HG02763 (cell line): ENCODE measurements at regions not wholly inside any gene's neighbourhood (a gene's known extent, or its start where the extent isn't known, plus 50 kb on each side); places are given as distances from the start of the nearest gene placed in this dataset.

Experiments used
- ATAC-seq: cut with Tn5 transposase; IDR thresholded peaks from one replicate; pipeline ENCODE4 v1.9.1; 2021; ENCODE audit warnings: mild to moderate bottlenecking, moderate library complexity; ENCODE audit not compliant: unreplicated experiment

DNA sequence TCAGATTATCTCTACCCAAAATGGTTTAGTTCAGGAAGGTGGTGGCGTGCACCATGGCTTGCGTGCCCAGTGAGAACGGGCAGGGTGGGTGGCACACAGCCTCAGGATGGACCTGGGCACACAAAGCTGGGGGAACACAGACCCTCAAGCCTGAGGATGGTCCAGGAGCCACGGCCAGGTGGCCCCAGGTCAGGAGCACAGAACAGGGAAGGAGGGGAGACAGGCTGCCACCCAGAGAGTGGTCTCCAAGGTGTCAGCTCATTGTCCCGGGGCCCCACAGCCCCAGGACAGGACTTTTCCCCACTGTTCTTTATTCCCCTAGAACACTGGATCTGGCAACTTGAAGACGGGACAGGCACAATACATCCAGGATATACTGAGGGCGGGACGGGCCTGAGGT lies 75.6 kb upstream of the MGMT start:
- no peak for ATAC-seq

DNA sequence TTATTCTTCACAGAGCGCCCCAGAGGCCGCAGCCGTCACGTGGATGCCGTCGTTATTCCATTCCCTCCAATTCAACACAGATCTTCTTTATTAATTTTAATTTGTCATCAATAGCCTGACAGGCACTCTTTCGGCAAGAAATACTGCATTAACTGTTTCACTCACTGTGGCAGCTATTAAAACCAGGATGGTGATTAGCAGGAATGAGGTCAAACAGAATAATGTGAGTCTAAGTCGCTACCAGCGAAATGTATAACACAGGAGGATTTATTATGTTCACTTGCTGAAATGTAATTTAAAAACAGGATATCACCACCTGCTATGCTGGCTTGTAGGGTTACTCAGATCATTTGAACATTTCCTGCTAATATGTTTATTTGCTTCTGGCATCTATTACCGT lies 74.2 kb upstream of the MGMT start:
- no peak for ATAC-seq

DNA sequence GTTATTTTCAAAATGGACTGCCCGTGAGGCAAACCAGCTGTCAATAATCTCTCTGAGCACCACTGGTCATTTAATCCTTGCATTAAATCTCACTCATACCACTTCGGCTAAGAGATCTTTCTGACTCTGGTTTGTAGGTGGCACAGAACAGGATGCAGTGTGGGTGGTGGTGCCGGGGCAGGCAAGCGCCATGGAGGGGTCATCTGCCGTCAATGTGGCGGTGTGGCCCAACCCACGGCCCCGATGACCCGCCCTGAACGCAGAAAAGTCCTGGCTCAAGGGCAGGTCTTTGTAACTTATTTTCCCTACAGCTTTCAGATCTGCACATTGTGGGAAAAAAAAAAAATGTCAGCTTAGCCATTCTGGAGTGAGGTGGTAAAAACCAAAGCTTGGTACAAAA lies 73.2 kb upstream of the MGMT start:
- ATAC-seq = no peak

DNA sequence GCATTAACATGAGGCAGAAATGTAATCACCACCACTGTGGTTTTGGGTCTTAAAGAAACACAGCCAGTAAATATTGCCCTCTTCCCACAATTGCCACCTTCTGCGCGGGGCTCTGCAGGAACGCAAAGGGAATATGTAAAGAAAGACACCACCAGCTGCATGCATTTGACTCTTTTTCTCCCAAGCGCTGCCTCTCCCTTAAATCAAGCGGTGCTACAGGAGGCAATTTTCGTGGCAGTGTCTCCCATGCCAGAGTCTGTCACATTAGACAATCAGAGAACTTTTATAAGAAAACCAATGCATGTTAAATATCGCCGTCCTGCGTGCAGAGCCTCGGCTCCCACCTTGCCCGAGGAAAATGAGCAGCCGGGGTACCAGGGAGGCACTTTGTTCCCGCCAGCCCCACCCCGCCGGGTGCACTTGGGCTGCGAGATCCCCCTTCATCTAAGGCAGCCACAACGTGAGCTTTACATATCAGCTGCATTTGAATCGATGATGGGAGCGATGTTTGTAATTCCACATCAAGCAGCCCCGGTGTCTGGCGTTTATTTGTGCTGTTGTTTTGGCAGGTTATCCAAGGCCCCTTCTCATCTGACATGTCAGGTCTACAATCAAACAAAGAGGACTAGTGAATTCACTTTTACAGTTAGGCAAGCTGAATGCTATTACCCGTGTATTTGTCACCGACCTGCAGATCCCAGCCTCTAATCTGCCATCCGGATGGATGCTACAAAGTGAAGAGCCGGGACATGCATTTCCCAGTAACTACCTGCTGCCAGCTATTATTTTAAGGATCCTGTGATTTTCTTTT lies 72.3 kb upstream of the MGMT start:
- ATAC-seq = no peak

DNA sequence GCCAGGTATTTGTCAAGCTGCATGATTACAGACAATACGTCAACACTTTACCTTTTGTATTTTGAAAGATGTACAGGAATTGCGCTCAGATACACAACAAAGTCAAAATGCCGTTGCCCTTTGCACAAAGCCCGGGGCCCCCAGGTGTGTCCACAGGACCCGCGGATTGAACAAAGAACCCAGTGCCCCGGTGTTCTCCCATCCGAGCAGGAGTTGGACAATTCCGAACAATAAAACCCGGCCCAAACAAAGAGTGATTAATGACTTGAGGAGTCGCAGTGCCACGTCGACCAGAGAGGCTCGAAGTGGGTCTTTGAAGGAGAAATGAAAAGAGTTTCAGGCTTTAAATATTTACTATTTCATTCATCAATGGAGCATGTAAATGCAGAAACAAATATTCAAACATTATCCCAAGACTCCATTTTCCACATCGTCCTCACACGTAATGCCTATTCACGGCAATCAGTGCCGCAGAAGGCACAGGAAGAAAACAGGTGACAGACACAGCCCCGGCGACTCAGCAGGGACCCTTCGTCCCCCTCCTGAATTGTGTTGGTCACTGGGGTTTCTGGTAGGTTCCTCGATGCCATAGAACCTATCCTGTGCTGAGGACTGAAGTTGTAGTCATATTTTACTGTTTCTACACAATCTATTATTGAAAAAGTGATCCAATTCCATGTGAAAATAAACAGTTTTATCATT lies 70.9 kb upstream of the MGMT start:
- no peak for ATAC-seq

DNA sequence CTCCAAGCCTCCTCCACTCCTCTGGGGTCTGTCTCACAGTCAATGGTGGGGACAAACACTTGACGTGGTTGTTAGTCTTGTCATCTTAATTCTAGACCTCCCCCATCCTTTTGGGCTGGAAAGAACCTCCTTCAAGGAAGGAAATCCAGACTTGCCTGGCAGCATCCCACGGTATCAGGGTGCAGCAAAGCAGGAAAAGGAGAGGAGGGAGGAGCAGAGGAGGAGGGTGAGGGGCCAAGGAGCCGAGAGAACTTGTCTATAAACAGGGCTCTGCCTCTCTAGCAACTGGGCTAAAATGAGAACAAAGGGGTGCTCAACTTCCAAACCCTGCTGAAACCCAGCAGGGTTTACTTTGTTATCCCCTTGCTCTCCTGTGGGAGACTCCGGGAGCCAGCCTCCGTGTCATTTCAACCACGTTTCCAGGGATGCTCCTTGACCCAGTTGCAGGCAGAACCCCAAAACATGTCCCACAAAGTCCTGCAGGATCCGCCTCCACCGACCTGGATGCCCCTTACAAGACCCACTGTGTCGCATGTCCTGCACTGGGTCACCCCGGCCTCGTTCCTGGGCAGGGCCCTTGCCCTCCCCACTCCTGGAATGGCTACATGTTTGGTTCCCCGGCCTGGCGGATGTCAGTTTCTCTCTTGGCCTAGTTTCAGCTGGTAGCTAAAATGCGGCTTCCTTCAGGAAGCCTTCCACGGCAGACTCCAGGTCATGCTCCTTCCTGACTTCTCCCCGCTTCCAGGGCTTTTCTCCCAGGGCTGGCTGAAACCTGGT lies 69.7 kb upstream of the MGMT start:
- ATAC-seq = no peak

DNA sequence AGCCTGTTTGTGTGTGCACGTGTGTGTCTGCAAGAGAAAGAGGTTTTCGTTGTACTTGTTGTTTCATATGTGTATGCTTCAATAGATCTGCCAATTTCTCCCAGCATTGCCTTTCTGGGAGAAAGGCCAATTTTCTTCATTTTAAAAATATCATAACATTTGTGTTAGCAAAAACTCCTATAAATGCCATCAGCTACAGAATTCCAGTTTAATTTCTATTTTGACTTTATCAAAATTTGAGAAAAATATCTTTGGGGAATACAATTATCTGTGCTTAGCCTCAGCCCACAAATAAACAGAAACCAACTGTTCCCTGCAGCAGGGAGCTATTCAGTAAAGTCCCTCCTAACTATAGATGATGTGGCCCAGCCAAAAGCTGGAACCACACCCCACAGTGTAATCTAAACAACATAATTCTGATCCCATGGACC lies 68.3 kb upstream of the MGMT start:
- no peak for ATAC-seq

DNA sequence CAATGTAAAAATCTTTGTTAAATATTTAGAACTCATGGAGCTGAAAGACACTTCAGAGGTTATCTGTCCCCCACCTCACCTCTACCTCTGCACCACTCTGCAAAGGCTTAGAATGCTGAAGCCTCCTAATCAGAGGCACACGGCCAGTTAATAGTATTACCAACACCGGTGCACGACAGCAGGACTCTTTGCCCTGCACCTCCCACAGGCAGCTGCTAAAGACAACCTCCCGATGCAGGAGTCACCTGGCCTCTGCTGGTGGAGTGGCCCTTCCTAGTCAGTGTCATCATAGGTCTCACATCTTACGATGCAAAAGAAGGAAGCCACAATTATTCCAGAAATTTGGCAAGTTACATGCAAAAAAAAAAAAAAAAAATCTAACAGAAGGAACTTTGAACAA lies 66.6 kb upstream of the MGMT start:
- no peak for ATAC-seq

DNA sequence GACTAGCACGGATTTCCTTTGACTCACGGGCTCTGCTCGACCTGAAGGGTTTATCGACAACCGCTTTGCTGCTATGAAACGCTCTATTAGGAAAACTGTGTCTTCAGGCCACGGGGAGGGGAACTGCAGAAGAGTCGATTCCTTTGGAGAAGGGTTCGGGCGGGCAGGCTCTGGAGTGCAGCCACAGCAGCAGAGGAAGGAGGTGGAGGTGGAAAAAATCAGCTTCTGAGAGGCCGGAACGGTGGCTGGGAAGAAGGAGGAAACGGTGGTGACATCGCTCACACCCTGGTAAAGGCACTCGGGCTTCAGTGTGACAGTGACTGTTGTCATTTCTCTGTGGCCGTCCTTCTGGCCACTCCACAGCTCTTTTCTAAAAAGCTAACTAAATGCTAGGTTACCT lies 64.6 kb upstream of the MGMT start:
- no peak for ATAC-seq

DNA sequence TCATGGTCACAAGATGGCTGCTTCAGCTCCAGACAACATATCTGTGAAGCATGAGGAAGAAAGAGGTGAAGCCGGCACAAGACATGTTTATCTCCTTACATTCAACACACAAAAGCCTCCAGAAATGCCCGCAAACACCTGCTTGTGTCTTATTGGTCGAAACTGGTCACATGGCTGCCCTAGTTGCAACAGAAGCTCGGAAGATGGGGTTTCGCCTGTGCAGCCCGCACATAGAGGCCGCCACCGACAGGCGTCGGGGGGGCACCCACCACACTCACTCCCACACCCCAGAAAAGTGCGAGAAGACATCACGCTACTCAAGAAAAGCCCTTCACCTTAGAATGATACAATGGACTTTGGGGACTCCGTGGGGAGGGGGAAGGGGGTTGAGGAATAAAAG lies 63.0 kb upstream of the MGMT start:
- no peak for ATAC-seq

DNA sequence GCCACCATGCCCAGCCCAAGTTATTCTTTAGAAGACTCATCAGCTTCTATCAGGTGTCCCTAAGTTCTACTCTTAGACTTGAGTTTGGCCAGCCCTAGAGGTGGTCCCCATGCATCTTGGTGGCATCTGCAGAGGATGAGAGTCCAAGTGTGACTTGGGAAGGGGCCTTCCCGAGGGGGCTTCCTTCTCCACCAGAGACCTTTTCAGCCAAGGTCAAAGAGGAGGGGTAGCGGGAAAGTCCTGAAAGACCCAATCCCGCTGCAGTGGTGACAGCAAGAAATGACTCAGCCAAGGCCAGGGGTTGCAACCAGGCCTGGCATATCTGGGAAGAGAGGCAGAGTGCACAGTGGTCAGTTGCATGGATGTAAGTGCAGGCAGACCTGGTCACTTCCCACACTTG lies 61.7 kb upstream of the MGMT start:
- ATAC-seq = no peak

DNA sequence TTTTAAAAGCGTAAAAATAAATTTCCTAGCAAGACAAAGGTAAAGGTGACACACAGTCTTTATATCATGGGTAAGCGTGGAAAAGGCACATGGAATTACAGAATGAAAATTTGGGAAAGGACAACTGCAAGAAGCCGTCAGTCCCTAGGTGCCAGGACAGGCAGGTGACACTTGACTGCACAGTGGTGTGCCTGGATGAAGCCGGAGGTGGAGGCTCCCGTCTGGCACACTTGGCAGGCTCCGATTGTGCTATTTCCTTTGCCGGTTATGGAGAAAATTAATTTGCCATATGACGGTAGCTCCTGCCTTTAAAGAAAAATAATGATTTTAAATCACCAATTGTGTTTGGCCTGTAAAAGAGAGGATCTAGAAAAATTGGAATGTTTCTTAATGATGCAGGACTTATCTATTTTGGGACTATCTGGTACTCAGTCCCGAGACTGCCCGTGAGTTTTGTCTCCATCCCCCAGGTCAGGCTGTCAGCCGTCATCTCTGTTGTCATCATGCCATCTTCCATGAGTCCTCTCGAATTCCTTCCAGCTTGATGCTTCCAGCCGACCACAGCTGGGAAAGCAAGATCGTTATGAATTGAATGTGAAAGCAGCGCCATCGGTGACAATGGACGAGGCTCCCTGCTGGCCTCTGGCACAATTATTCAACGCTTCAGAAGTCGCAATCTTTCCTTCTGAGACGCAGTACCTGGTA lies 56.2 kb upstream of the MGMT start:
- ATAC-seq = no peak

DNA sequence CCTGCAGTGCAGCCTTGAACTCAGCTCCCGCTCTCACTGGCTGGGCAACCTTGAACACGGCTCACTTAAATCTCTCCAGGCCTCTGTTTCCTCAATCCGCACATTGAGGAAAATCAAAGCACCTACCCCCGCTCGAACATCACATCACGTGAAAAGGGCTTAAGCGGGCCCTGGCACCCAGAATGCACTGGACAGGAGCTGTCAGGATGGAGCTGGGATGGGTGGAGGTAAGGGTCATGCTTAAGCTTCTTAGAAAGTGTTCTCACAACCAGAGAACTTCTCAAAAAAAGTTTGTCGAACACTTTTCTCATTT lies 55.7 kb upstream of the MGMT start:
- no peak for ATAC-seq

DNA sequence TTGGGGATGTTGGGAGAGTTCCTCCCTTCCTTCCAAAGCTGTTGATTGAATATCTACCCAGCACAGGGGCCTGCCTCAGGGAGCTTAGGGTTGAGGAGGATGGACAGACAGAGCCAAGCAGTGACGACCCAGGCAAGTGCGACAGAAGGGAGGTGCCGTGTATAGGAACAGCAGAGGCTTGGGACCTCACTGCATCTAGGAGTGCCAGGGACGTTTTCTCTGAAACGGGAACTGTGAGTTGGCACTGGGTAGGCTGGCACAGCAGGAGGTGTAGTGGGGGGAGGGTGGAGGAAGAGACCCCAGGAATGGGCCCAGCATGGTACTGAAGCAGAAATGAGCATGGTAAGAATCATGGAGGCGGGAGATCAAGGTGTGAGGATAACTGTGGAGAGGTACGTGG lies 55.3 kb upstream of the MGMT start:
- ATAC-seq = no peak

DNA sequence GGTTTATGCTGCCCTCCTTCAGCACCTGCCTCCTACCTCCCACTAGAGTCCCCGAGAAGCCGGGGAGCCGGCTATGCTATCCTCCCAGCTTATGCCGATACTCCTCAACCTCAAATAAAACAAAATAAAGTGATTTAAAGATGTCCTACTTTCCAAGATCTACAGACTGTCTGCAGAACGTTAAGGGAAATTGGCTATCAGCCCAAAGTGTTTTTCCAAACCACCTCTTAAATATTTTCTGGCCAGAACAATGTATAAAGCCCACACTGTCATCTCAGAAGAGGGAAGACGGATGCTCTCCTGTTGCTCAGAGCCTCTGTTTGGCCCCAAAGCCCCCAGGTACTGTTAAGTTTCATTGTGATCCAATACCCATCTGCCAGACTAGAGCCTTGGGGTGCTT lies 54.0 kb upstream of the MGMT start:
- ATAC-seq = no peak

DNA sequence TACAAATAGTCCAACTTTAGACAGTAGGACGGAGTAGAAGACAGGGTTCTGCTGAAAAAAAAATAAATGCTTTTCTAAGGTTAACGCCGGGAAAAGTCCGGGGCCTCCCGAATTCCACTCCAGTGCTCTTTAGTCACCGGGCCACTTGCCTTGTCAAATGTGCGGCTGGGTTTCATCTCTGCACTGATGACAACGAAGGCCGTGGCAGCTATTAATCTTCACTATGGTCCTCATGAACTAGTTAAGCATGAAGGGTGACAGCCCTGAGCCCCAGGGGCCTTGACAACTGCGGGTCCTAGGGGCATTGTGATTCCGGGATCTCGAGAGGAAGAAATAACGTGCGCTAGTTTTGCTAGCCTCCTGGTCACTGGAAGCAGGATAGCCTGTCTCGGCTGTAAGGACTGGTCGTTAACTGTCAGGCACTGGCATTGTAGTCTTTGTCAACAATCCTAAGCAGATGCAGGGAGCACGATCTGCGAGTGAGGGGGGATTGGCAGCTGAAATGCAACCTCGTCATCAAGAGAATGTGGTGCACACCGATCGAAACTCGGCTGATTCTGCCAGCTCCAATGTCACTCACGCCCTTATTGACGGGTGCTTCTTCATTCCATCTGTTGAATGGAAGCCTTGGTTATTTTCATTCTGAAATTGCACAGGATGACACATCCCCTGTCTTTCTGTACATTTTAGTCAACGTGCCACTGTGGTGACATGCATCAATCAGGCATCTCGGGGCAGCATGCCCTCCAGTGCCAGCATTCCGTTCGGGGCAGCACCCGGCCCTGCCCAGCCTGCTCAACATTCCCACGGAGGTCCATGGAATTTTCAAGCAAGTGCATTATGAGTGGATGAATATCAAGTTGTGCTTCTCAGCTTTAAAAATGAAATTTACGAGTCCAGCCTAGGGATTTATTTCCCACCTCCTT lies 51.6 kb upstream of the MGMT start:
- ATAC-seq = no peak

DNA sequence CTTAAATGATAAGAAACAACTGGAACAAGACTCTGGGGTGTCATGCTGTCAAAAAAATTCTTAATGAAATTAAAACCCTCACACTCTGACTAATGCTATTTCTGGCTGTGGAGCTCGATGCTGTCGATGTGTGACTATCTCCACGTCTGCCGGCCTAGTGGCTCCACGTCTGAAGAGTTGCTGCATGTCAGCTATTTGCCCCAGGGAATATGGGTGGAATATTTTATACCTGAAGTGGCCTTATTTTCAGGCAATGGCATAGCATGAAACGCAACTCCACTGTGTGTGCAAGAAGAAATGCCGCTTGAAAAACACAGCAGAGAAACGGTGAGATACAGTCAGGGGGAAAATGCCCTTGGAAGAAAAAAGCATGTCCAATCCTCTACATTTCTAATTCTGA lies 50.9 kb upstream of the MGMT start:
- ATAC-seq = no peak

DNA sequence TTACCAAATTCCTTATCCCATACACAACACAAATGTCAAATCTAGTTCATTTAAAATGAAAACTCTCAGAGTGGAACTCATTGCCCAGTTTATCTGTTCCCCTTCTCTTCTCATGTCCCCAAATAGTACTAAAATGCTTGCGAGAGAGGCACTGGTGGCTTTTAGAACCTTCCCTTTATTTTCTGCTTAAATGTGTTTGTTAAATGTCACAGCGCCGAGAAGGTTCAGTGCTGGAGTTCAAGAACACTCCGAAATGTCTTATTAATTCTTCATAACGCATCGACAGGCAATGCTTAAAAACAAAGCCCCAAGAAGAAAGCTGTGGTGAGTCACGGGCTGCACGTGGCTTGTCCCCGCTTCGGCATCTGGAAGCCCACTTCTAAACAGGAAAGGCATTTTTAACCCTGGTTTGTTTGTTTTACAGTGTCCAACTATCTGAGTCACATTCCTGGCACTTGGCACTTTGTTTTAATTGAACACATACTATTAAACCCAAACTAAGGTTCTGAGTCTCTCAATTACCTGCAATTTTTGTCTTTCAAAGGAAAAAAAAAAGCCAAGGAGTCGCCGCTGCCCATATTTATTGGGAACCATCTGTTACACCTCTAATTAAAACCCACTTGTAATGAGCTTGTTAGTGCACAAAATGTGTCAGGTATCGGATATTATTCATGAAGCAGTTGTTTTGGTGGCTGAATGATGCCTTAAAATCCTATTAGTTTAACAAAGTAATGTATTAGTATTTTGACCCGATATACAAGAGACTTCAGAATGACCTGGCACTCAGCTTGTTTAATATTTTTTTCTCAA lies 49.9 kb upstream of the MGMT start:
- ATAC-seq = no peak
